Glutamatergic neuron (in vitro differentiated cells): ENCODE measurements at regions not wholly inside any gene's neighbourhood (a gene's known extent, or its start where the extent isn't known, plus 50 kb on each side); places are given as distances from the start of the nearest gene placed in this dataset.
A peak's percentile ranks its signal among the peaks of the same experiment; 100 is the strongest.

Experiments used
- DNase-seq: peaks from one replicate; pipeline ENCODE4 v3.0.0; 2022
- H3K27ac Mint-ChIP-seq: one replicate; pipeline ENCODE4 v1.8.0; 2020; ENCODE audit warnings: mild to moderate bottlenecking, mixed read lengths, inconsistent platforms; ENCODE audit not compliant: unreplicated experiment
- H3K27me3 Mint-ChIP-seq: one replicate; pipeline ENCODE4 v1.8.0; 2020; ENCODE audit warnings: mild to moderate bottlenecking, moderate library complexity, mixed read lengths, inconsistent platforms; ENCODE audit not compliant: unreplicated experiment
- H3K36me3 Mint-ChIP-seq: one replicate; pipeline ENCODE4 v1.8.0; 2020; ENCODE audit warnings: mild to moderate bottlenecking, mixed read lengths, inconsistent platforms; ENCODE audit not compliant: unreplicated experiment
- H3K4me1 Mint-ChIP-seq: one replicate; pipeline ENCODE4 v1.8.0; 2020; ENCODE audit warnings: mild to moderate bottlenecking, low read depth, mixed read lengths, inconsistent platforms; ENCODE audit not compliant: unreplicated experiment
- H3K4me3 Mint-ChIP-seq: one replicate; pipeline ENCODE4 v1.8.0; 2020; ENCODE audit warnings: mild to moderate bottlenecking, mixed read lengths, inconsistent platforms; ENCODE audit not compliant: unreplicated experiment
- H3K9me3 Mint-ChIP-seq: one replicate; pipeline ENCODE4 v1.8.0; 2020; ENCODE audit warnings: mild to moderate bottlenecking, moderate library complexity, mixed read lengths, inconsistent platforms; ENCODE audit not compliant: unreplicated experiment
- CTCF ChIP-seq: fragments of 200-600 bp; sonication (generic); IDR thresholded peaks from one replicate; pipeline ENCODE4 v1.5.0; 2021; ENCODE audit not compliant: partially characterized antibody, unreplicated experiment

DNA sequence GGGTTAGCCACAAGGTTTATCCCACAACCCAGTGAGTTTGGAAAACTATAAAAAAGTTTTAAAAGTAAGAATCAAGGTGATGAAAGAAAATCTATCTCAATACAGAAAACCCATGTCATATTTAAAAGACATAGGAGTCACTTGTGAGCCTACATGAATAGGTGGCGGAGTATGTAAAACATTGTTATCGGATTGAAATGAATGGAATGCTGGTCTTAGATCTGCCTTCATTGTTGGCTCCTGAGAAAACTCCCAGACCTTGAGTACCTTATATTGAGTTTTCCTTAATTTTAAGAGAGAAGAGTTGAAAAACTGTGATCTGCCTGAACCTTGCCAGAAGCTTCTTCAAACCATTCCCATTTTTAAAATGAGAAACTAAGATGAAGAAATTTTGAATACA, 551.1 kb downstream of the EFNA5 start:
- Mint-ChIP-seq H3K27ac (no peak overlapping the region), H3K36me3 (no peaks in the 10 kb centered on the region), H3K4me1 (peaks cover 4% of the 10 kb centered on the region), H3K4me3 (no peak overlapping the region), H3K9me3 (no peaks in the 10 kb centered on the region), H3K27me3 (no peaks in the 10 kb centered on the region)
- DNase-seq = no peak
- TF ChIP-seq CTCF = no peak

GRCh38 chr5:107118184-107119019, 552.3 kb downstream of the EFNA5 start:
- H3K4me3 Mint-ChIP-seq = no peak overlapping the region
- no peaks in the 10 kb centered on the region for H3K9me3 Mint-ChIP-seq
- TF ChIP-seq CTCF = no peak
- no peak overlapping the region for H3K27ac Mint-ChIP-seq
- peaks cover 4% of the 10 kb centered on the region for H3K4me1 Mint-ChIP-seq
- no peaks in the 10 kb centered on the region for H3K36me3 Mint-ChIP-seq
- H3K27me3 Mint-ChIP-seq = no peaks in the 10 kb centered on the region
- no peak for DNase-seq

GRCh38 chr5:107112216-107112615, 558.5 kb downstream of the EFNA5 start:
- Mint-ChIP-seq H3K36me3 (peaks cover 5% of the 10 kb centered on the region), H3K27ac (peak overlapping the region; percentile 95), H3K4me1 (peaks cover 19% of the 10 kb centered on the region), H3K9me3 (peaks cover 9% of the 10 kb centered on the region), H3K4me3 (peak overlapping the region; percentile 56), H3K27me3 (peaks cover 3% of the 10 kb centered on the region)
- TF ChIP-seq CTCF = no peak
- no peak for DNase-seq

- peak overlapping the region; percentile 84 for H3K27ac Mint-ChIP-seq
- H3K27me3 Mint-ChIP-seq = no peaks in the 10 kb centered on the region
- peak; percentile 30 for DNase-seq
- no peak overlapping the region for H3K4me3 Mint-ChIP-seq
- peaks cover 14% of the 10 kb centered on the region for H3K4me1 Mint-ChIP-seq
- H3K36me3 Mint-ChIP-seq = no peaks in the 10 kb centered on the region
- no peak for TF ChIP-seq CTCF
- H3K9me3 Mint-ChIP-seq = no peaks in the 10 kb centered on the region
Observed at GRCh38 chr5:107104040-107104995, 566.4 kb downstream of the EFNA5 start.

- Mint-ChIP-seq H3K27me3 (no peaks in the 10 kb centered on the region), H3K9me3 (no peaks in the 10 kb centered on the region), H3K4me1 (peaks cover 21% of the 10 kb centered on the region), H3K4me3 (no peak overlapping the region), H3K36me3 (peaks cover 2% of the 10 kb centered on the region), H3K27ac (no peak overlapping the region)
- no peak for DNase-seq
- no peak for TF ChIP-seq CTCF
Observed at GRCh38 chr5:107103522-107103921, 567.2 kb downstream of the EFNA5 start.
